GM12891 (cell line): ENCODE measurements at regions not wholly inside any gene's neighbourhood (a gene's known extent, or its start where the extent isn't known, plus 50 kb on each side); places are given as distances from the start of the nearest gene placed in this dataset.

ENCODE experiments used
- POLR2A ChIP-seq: IDR thresholded peaks from 2 replicates; pipeline ENCODE4 v1.6.1; 2011; ENCODE audit warnings: low read depth, low read length, control low read depth
- SPI1 ChIP-seq: IDR thresholded peaks from 2 replicates; pipeline ENCODE4 v1.6.1; 2011; ENCODE audit warnings: low read depth, low read length, control low read depth

GRCh38 chr5:3417376-3417943, 178.2 kb upstream of the IRX1 start:
- TF ChIP-seq POLR2A (no peak), SPI1 (no peak)
